GM18868 (cell line): ENCODE measurements at regions not wholly inside any gene's neighbourhood (a gene's known extent, or its start where the extent isn't known, plus 50 kb on each side); places are given as distances from the start of the nearest gene placed in this dataset.
"Not testable (repeated sequence)": the region's sequence is repeated elsewhere in the genome, so short reads cannot be mapped to it uniquely, and the experiment has no call there.

Experiments used
- ATAC-seq: cut with Tn5 transposase; IDR thresholded peaks from one replicate; pipeline ENCODE4 v1.9.1; 2021; ENCODE audit warnings: mild to moderate bottlenecking, moderate library complexity; ENCODE audit not compliant: unreplicated experiment

DNA sequence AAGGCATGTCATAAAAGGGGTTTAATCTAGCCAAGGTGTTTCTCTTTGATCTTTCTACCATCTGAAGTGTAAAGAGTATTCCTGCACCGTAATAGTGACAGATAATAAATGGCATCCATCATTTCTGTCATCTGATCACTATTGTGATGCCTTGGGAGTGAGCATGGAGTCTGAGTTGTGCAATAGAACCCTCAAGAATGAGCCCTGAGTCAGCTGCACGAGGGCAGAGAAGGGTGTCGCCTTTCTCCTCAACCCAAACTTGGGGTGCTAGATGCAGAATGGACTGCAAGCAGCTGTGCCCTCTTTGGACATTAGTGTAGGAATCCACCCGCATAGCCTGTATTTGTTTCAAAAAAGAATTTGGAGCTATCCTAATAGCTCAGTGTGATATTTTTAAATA lies 115.2 kb downstream of the ZNF37A start:
- ATAC-seq = no peak

DNA sequence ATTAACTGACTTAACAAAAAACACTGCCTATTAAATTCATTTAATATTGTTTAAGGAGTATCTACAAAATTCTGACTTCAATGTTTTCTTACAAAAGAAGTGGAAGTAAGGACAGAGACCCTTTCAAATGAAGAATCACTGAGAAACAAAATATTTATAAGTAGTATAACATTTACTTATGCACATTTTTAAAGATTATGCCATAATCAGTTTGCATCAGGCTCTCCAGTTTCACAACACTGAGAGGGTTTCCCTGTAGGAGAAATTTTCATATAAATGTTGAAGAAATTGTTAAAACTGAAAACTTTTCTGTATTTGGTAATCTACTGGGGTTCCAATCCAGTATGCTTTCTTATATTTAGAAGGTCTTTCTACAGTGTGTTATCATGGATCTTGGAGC lies 115.6 kb downstream of the ZNF37A start:
- ATAC-seq = not testable (repeated sequence)

DNA sequence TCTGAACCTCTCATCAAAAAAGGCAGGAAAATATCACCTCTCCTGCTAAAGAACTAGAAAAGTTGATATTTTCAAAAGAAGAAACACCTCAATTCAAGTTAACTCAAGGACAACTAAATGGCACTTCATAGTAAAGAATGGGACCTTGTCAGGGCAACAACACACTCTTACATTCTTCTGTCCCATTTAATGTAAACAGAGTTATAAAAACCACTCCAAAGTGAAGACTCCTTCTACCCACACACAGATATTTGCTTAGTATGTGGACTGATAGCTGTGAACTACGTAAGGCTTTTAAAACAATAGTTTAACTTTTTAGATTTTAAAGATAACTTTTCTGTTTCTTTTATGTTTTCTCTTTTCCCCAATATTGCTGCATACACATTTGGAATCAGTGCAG lies 118.3 kb downstream of the ZNF37A start:
- ATAC-seq = no peak

DNA sequence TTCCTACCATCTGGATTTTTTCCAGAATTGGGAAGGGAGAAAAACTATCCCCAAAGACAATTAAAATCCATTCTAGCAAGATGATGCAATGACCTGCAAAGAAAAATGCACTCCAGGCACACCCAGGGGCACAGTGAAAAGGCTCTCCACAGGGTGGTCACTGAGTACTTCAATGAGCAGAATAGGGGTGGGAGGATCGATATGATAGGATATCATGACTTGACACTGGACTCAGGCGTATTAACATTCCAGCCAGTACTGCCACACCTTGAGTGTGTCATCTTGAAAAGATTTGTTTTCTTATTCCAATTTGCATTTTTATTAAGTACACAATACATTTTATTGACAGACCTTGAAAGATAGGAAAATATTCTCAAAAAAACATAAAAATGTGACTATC lies 132.2 kb downstream of the ZNF37A start:
- no peak for ATAC-seq

DNA sequence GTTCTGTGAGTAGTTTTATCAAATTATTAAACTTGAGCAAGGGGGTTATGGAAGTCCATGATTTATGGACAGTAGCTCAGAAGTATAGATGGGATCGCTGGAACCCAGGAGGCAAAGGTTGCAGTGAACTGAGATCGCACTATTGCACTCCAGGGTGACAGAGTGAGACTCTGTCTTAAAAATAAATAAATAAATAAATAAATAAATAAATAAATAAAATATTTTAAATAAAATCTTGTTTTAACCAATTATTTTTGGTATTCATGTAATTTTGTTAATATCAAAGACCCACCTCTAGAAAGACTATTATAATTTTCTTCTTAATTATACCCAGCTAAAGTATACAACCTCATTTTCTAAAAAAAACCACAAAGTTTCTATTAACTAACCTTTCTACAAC lies 134.3 kb downstream of the ZNF37A start:
- no peak for ATAC-seq

DNA sequence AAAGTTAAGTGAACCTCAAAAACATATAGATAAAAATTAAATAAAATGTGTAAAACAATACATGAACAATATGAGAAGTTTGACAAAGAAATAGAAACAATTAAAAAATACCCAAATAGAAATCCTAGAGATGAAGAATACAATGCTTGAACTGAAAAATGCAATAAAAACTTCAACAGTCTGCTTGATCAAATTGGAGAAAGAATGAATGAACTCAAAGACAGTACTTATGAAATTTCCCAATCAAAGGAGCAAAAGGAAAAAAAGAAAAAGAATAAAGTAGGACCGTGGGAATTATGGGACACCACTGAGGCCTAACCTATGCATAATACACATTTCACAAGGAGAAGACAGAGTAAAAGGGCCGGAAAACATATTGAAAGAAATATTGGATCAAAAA lies 144.3 kb downstream of the ZNF37A start:
- not testable (repeated sequence) for ATAC-seq

DNA sequence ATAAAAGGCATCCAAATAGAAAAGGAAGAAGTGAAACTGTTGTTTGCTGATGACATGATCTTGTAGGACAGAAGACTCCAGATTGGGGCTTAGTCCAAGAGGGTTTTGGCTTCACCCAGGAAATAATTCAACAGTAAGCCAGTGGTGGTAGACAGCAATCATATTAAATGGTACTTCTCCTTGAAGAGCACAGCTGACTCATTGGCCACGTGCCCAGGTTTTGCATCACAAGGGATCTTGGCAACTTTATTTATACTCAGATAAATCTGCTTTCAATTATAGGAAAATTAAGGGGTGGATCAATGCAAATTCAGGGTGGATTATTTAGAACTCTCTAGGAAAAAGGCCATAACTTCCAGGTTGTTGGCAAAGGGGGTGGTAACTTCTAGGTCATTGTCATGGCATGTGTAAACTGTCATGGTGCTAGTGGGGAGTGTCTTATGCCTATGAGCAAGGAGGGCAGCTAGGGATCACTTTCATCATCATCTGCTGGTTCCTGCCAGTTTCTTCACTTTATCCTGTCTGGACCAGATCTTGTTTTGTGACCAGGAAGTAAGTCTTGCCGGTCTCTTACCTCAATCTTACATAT lies 148.0 kb downstream of the ZNF37A start:
- ATAC-seq = not testable (repeated sequence)

DNA sequence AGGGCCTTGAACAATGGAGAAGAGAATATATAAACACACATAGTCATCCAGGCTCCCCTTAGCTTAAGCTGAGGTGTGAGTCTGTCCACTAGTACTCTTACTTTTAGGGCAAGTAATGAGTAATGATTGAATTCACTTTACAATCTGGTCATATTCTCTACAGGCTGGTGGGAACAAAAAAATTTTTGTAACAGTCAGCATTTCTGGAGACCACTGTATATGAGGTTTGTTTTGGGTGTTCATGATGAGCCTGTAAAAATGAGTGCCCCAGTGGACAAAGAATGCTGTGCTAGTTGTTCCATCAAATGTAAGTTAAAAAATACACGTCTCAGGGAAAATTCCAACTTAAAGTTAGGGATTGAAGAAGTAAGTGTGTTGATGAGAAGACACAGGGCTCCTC lies 154.0 kb downstream of the ZNF37A start:
- ATAC-seq = not testable (repeated sequence)

DNA sequence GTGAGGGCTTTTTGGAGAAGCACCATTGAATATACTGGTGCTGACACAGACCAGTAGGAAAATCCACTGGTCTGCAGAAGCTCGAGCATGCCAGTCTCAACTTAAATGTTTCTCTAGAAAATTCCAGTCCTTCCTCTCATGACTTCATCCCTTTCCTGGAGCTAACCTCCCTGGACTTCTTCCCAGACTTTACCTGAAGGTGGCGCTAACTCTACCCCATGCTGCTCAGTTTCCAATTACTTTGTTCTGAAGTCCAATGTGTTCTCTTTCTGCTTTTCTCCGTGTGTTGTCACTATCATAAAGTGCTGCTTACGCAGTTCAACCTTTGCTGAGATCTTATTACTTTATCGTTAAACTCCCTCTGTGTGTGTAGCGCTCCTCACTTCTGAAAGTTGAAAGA lies 158.4 kb downstream of the ZNF37A start:
- ATAC-seq = not testable (repeated sequence)

DNA sequence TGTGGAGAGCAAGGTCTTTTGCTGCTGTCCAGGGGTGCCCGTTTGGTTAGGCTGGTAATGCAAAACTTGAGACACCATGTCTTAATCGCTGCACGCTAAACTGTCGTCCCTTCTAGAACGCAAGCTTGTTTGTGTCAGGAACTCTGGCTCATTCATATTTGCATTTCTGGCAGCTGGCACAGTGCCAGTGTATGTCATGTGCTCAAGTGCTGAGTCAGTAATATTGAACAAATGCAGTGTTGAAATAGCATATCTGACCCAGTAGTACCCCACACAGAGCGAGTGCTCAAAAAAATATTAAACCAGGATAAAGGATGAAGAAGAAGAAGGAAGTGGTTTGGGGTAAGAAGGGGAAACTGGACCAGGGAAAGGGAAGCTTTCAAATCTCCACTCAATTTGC lies 173.4 kb downstream of the ZNF37A start:
- ATAC-seq = not testable (repeated sequence)

DNA sequence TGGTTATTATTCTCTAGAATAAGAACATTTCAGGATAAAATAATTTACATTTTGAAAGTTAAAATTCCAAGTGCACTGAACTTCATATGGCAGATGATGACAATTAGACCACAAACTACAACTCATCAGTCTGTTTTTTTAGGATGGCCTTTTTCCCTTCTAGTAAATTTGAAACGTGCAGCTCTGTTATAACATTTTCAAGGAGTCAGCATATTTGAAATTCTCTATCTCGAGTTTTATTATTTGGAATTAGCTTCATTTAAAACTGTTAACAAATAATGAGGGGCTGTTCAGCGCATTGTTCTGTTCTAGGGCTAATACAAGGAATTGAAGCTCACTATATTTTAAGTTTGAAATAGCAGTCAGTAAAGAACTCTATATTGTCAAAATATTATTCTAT lies 176.9 kb downstream of the ZNF37A start:
- ATAC-seq = not testable (repeated sequence)

DNA sequence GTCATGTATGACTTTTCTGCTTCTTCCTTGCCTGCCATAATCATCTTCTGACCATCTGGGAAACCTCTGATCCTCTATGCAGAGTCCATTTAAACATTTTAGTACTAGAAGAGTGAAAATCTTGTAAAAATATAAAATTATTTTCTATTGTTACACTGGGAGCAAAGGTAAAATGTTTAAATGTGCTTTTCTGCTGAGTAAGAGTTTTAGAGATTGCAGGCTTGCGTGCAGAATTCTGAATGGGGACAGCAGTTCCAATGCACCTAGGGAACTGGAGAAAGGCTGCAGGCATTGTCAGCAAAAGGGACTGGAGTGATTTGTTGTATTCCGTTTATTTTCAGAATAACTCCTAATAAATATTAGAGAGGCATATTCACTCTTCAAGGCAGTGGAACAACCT lies 180.7 kb downstream of the ZNF37A start:
- not testable (repeated sequence) for ATAC-seq

DNA sequence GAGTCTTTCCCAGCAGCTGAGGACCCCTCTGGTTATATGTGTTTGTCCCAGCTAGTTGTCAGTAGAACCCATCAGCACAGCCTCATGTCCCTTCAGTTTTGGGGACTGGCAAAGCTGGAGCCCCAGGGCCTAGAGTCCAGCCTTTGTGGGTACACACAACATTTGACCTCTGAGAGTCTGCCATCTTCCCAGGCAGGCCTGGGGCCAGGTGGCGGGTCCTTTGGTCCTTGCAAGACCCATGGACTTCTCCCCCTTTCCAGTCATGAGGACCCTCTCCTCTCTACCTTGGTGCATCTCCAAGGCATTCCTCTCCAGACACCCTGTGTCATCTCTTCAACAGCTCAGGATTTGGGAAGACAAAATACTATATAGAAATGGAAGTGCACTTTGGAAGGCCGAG lies 198.4 kb downstream of the ZNF37A start:
- not testable (repeated sequence) for ATAC-seq

DNA sequence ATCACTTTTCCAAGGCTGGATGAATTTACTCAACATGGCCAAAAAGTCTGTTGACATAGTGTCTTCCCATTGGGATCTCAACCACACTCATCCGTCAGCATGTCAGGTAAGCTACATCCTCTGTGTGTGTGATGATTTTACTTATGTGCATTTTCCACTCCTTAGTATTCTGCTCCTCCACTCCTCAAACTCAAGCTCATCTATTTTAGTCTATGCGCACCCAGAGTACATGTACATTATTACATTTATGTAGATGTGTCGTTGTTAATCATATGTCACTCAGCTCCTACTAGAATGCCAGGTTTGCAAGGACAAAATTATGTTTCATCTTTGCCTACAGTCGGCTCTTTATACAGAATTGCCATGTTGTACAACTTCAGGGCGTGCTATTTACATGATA lies 216.0 kb downstream of the ZNF37A start:
- not testable (repeated sequence) for ATAC-seq

DNA sequence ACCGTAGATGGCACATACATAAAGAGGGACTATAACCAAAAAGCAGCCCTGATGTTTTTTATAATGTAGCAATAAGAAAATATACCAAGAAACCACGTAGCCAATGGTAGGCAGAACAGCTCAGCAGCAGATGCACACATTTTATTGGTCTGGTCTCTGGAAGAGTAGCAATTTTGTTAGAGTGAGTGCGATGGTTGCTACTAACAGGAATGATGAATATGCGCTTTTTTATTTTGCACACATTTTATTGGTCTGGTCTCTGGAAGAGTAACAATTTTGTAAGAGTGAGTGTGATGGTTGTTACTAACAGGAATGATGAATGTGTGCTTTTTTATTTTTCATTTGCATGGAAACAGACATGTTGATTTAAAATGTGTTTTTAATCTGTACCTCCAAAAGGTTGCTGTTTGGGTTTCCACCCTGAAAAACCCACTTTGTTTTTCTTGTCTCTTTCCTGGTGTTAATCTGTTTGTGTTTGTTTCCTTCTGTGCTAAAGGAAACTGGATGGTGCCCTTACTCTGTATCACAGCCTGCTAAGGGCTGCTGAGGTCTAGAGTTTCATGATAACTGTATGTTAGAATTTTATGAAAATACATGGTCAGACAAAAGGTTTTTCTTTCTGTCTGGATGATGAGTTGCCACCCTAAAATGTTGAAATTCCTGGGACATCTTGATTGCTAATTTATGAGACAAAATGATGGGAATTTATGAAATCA lies 221.1 kb downstream of the ZNF37A start:
- not testable (repeated sequence) for ATAC-seq

DNA sequence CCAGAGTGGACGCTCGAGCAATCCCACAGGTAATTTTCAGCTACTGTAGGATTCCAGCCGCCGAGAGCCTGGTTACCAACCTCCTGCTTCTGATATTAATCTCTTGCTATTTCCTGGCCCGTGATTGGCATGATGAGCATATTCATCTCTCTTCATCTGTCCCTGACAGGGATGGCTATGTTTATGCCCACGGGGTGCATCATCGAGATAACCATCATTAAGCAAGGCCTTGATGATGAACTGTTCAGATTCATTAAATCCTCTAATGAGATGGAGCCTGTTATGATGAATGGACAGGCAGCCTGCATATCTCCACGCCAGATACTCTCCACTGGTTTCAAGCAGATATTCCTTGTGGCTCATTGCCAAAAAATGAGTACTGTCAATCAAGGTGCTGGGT lies 227.3 kb downstream of the ZNF37A start:
- ATAC-seq = not testable (repeated sequence)

DNA sequence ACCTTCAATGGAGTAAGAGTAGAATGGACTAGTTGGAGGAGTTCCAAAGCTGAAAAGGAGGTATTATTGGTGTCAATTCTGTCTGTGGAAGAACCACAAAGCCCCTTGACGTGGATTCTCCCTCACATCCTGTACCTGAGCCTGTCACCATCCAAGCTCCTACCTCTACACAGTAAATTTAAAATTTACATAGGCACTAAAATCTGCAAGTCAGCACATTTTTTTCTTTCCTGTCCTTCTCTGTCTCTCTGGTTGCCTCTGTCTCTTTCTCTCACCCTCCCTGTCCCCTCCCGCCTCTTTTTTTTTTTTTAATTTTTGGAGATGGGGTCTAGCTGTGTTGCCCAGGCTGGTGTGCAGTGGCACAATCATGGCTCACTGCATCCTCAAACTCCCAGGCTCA lies 236.2 kb downstream of the ZNF37A start:
- not testable (repeated sequence) for ATAC-seq

DNA sequence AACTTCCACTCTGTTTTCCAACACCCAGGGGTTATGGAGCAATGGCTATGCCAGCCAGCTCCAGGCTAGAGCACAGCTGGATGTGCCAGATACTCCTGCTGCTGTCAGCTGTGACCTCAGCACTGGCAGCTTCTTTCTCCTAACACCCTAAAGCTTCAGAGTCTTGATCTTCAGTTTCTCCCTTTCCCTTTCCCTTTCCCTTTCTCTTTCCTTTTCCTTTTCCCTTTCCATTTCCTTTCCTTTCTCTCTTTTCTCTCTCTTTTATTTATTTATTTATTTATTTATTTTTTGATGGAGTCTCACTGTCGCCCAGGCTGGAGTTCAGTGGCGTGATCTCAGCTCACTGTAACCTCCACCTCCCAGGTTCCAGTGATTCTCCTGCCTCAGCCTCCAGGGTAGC lies 237.0 kb downstream of the ZNF37A start:
- ATAC-seq = not testable (repeated sequence)

DNA sequence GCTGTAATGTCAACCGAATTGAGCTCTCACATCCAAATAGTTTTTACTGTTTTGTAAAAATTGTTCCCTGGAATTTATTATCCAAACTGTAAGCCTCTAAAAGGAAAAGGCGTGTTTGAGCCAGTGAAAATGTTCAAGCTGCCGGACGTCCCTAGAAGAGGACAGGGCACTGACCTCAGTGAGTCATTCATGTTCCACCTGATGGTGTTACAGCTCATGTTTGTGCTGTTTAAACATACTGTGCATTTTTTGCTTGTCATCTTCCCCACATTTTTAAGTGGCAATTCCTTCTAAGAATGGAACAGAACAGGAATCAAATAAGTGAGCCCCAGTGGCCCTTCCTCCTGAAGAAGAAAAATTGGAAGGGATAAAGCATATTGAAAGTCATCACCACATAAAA lies 239.6 kb downstream of the ZNF37A start:
- not testable (repeated sequence) for ATAC-seq

DNA sequence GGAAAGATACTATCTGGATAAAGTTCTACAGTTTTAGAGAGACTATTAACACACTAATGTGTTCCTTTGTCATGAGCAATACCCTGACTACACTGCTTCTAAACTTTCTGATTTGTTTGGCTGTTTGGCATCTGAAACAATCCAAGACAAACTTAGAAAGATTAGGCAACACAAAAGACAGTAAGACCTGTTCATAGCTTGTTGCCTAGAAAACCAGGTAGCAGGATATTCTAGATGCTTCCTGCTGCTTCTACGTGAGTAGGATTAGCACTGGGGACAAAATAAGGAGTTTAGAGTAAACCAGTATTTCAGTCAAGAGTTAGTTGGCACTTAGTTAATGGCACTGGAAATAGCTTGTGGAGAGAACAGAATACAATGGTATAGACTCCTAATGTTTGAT lies 256.5 kb downstream of the ZNF37A start:
- not testable (repeated sequence) for ATAC-seq

DNA sequence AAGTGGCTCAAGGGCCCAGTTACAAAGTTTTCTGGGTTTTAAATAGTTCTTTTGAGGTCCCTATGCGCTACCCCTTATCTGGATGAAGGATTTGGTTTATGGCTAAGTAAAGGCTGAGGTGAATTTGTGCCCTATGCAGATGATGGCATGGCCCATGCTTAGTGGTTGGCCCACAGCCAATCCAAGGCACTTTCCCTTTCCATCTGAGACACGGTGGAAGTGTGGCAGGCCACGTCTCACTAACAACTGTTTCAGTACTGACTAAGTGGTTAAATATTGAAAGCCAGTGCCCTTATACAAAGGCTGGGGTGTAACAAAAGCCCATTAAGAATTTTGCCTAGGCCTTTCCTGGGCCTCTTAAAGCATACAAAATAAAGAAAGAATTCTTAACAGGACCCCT lies 260.3 kb downstream of the ZNF37A start:
- not testable (repeated sequence) for ATAC-seq

DNA sequence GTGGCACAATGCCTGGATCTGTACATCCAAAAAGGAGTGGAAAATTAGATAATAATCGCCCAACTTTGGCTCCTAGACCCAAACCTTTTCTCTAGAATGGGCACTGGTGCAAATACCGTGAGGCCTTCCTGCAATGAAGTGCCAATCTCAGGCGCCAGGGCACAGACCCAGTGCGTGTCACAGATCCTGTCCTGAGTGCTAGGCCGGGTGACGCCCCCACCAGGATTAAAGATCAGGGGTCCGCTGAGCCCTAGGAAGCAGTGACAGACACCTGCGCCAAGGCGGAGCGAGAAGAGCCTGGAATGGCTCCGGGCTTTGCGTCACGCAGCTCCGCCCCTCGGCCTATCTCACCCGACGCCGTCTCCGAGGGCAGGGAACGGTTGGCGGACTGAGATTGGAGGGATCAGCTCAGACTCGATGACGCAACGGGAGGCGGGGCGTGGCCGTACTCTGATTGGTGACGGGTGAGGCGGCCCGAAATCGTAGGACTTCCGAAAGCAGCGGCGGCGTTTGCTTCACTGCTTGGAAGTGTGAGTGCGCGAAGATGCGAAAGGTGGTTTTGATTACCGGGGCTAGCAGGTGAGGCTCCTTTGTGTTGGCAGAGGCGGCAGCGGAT lies 261.9 kb downstream of the ZNF37A start:
- peak; percentile 98 for ATAC-seq
